ENCODE measurements at regions not wholly inside any gene's neighbourhood (a gene's known extent, or its start where the extent isn't known, plus 50 kb on each side); places are given as distances from the start of the nearest gene placed in this dataset.
A peak's percentile ranks its signal among the peaks of the same experiment; 100 is the strongest.
"Not testable (repeated sequence)": the region's sequence is repeated elsewhere in the genome, so short reads cannot be mapped to it uniquely, and the experiment has no call there.

DNA sequence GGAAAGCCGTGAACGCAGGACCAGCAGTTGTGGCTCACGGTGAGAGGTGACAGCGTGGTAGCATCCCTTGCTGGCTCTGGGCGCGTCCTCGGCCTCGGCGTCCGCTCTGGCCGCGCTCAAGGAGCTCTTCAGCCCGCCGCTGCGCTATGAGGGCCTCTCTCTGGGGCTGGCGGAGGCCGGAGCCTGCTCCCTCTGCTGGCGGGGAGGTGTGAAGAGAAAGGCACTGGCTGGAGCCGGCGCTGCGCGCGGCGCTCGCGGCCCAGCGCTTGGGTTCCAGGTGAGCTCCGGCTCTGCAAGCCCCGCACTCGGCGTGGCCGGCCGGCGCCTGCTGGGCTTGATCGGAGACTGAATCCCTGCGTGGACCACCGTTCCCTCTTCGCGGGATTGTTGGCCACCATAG is 705.6 kb downstream of the SEMA5A start:
- no peaks in the 10 kb centered on the region for H3K27me3 ChIP-seq (ENCODE audit: control insufficient read depth, extremely low read depth, insufficient read depth, low read length)
- dilution Hi-C loops (cut with MboI; ENCODE audit: extremely low pct_ligation_motif_present, low sequenced_read_pairs): no loop called here
- H3K9me3 ChIP-seq (ENCODE audit: control insufficient read depth, low read depth, low read length): no peaks in the 10 kb centered on the region
- H2AFZ ChIP-seq (ENCODE audit: control insufficient read depth, low read length): no peak overlapping the region
- H3K4me2 ChIP-seq (ENCODE audit: control insufficient read depth, extremely low read depth, insufficient read depth, low read depth, low read length): no peak overlapping the region
- TF ChIP-seq, protein P1, sequence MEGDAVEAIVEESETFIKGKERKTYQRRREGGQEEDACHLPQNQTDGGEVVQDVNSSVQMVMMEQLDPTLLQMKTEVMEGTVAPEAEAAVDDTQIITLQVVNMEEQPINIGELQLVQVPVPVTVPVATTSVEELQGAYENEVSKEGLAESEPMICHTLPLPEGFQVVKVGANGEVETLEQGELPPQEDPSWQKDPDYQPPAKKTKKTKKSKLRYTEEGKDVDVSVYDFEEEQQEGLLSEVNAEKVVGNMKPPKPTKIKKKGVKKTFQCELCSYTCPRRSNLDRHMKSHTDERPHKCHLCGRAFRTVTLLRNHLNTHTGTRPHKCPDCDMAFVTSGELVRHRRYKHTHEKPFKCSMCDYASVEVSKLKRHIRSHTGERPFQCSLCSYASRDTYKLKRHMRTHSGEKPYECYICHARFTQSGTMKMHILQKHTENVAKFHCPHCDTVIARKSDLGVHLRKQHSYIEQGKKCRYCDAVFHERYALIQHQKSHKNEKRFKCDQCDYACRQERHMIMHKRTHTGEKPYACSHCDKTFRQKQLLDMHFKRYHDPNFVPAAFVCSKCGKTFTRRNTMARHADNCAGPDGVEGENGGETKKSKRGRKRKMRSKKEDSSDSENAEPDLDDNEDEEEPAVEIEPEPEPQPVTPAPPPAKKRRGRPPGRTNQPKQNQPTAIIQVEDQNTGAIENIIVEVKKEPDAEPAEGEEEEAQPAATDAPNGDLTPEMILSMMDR (optimal IDR thresholded peaks at IDR 0.05 in 1 of 3, IDR thresholded peaks at IDR 0.05 in 1 of 3, conservative IDR thresholded peaks at IDR 0.05 in 1 of 3; ENCODE audit: extremely low read depth in 1 of 3, insufficient read depth in 2 of 3, low read length in 3 of 3): no peak
- TF ChIP-seq EZH2 (IDR thresholded peaks at IDR 0.05; ENCODE audit: low read length): no peak
- DNase-seq (ENCODE audit: low read depth, low spot score): no peak
- no peaks in the 10 kb centered on the region for H3K4me1 ChIP-seq (ENCODE audit: control insufficient read depth, extremely low read depth, insufficient read depth, low read length)
- H3K79me2 ChIP-seq (ENCODE audit: control insufficient read depth, insufficient read depth, low read length): no peaks in the 10 kb centered on the region
- no peaks in the 10 kb centered on the region for H4K20me1 ChIP-seq (ENCODE audit: control insufficient read depth, extremely low read depth, insufficient read depth, low read length)
- H3K36me3 ChIP-seq (ENCODE audit: control insufficient read depth in 2 of 2, extremely low read depth in 1 of 2, insufficient read depth in 2 of 2, low read length in 2 of 2): no peaks in the 10 kb centered on the region
- FAIRE-seq: no peak
- H3K9me1 ChIP-seq (ENCODE audit: control insufficient read depth, extremely low read depth, insufficient read depth, low read length): no peaks in the 10 kb centered on the region
- H3K27ac ChIP-seq (ENCODE audit: control insufficient read depth, insufficient read depth, low read length): no peak overlapping the region
- no peak overlapping the region for H3K4me3 ChIP-seq (ENCODE audit: control insufficient read depth in 2 of 3, extremely low read depth in 1 of 3, insufficient read depth in 2 of 3, low read depth in 1 of 3, low read length in 3 of 3)
- H3K9ac ChIP-seq (ENCODE audit: control insufficient read depth, extremely low read depth, insufficient read depth, low read length): no peak overlapping the region

DNA sequence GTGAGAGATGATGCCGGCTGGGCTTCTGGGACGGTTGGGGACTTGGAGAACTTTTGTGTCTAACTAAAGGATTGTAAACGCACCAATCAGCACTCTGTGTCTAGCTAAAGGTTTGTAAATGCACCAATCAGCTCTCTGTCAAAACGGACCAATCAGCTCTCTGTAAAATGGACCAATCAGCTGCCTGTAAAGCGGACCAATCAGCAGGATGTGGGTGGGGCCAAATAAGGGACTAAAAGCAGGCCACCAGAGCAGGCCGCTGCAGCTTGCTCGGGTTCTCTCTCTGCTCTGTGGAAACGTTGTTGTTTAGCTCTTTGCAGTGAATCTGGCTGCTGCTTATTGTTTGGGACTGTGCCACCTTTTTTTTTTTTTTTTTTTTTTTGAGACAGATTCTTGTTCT is 705.1 kb downstream of the SEMA5A start:
- H3K9ac ChIP-seq (ENCODE audit: control insufficient read depth, extremely low read depth, insufficient read depth, low read length); H3K27ac ChIP-seq (ENCODE audit: control insufficient read depth, insufficient read depth, low read length); H3K9me1 ChIP-seq (ENCODE audit: control insufficient read depth, extremely low read depth, insufficient read depth, low read length); H3K4me1 ChIP-seq (ENCODE audit: control insufficient read depth, extremely low read depth, insufficient read depth, low read length); H4K20me1 ChIP-seq (ENCODE audit: control insufficient read depth, extremely low read depth, insufficient read depth, low read length); H3K79me2 ChIP-seq (ENCODE audit: control insufficient read depth, insufficient read depth, low read length); H3K4me3 ChIP-seq (ENCODE audit: control insufficient read depth in 2 of 3, extremely low read depth in 1 of 3, insufficient read depth in 2 of 3, low read depth in 1 of 3, low read length in 3 of 3); H3K27me3 ChIP-seq (ENCODE audit: control insufficient read depth, extremely low read depth, insufficient read depth, low read length); DNase-seq (ENCODE audit: low read depth, low spot score); FAIRE-seq; H3K9me3 ChIP-seq (ENCODE audit: control insufficient read depth, low read depth, low read length); H3K4me2 ChIP-seq (ENCODE audit: control insufficient read depth, extremely low read depth, insufficient read depth, low read depth, low read length); H3K36me3 ChIP-seq (ENCODE audit: control insufficient read depth in 2 of 2, extremely low read depth in 1 of 2, insufficient read depth in 2 of 2, low read length in 2 of 2); H2AFZ ChIP-seq (ENCODE audit: control insufficient read depth, low read length); dilution Hi-C loops (cut with MboI; ENCODE audit: extremely low pct_ligation_motif_present, low sequenced_read_pairs): not testable (repeated sequence)

DNA sequence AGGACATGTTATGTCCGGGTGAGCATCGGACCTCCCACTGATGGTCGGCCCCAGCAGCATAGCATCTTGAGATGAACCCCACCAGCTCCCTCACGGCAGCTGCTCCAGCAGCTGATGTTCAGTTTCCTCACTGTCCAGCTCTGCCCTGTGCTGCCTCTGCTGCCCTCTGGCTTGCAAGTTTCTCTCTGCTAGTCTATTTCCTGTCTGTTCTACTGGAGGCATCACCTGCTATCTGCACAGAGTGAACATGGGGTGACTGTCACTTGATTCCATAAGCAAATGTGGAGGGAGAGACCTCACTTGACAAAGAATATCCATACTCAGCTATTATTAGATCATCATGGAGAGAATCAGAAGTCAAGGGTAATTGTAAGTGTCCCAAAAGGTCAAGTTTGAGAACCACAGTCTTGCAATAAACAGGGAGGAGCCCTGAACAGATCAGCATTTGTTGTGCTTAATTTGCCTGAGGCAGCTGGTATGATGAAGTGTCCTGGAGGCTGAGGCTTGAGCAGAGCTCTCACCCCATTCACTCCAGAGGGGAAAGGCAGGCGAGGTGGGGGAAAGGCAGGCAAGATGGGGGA is 702.8 kb downstream of the SEMA5A start:
- no peak for TF ChIP-seq EZH2 (IDR thresholded peaks at IDR 0.05; ENCODE audit: low read length)
- TF ChIP-seq, protein P1 (optimal IDR thresholded peaks at IDR 0.05 in 1 of 3, IDR thresholded peaks at IDR 0.05 in 1 of 3, conservative IDR thresholded peaks at IDR 0.05 in 1 of 3; ENCODE audit: extremely low read depth in 1 of 3, insufficient read depth in 2 of 3, low read length in 3 of 3): peak; percentile 37 to 68 (median 67)
- dilution Hi-C loops (cut with MboI; ENCODE audit: extremely low pct_ligation_motif_present, low sequenced_read_pairs): no loop called here
- Histone ChIP-seq H3K4me2 (ENCODE audit: control insufficient read depth, extremely low read depth, insufficient read depth, low read depth, low read length) (no peak overlapping the region), H3K4me1 (ENCODE audit: control insufficient read depth, extremely low read depth, insufficient read depth, low read length) (no peaks in the 10 kb centered on the region), H3K36me3 (ENCODE audit: control insufficient read depth in 2 of 2, extremely low read depth in 1 of 2, insufficient read depth in 2 of 2, low read length in 2 of 2) (no peaks in the 10 kb centered on the region), H2AFZ (ENCODE audit: control insufficient read depth, low read length) (no peak overlapping the region), H3K79me2 (ENCODE audit: control insufficient read depth, insufficient read depth, low read length) (no peaks in the 10 kb centered on the region), H3K9ac (ENCODE audit: control insufficient read depth, extremely low read depth, insufficient read depth, low read length) (no peak overlapping the region), H3K27ac (ENCODE audit: control insufficient read depth, insufficient read depth, low read length) (no peak overlapping the region), H3K27me3 (ENCODE audit: control insufficient read depth, extremely low read depth, insufficient read depth, low read length) (no peaks in the 10 kb centered on the region), H4K20me1 (ENCODE audit: control insufficient read depth, extremely low read depth, insufficient read depth, low read length) (no peaks in the 10 kb centered on the region), H3K4me3 (ENCODE audit: control insufficient read depth in 2 of 3, extremely low read depth in 1 of 3, insufficient read depth in 2 of 3, low read depth in 1 of 3, low read length in 3 of 3) (no peak overlapping the region), H3K9me1 (ENCODE audit: control insufficient read depth, extremely low read depth, insufficient read depth, low read length) (no peaks in the 10 kb centered on the region), H3K9me3 (ENCODE audit: control insufficient read depth, low read depth, low read length) (no peaks in the 10 kb centered on the region)
- DNase-seq (ENCODE audit: low read depth, low spot score) (no peak), FAIRE-seq (no peak)

All from keratinocyte (primary cell).